GM12878 (cell line): ENCODE measurements at regions not wholly inside any gene's neighbourhood (a gene's known extent, or its start where the extent isn't known, plus 50 kb on each side); places are given as distances from the start of the nearest gene placed in this dataset.

Source experiments
- ATAC-seq: fragments of 200-7000 bp; cut with Tn5 transposase; 3 replicates; pipeline ENCODE4 v1.9.1; 2020; ENCODE audit warnings: mild to moderate bottlenecking, moderate library complexity
- BruUV-seq: library from RNA; stranded (reverse); fragments of 400-500 nt; replicated peaks from 2 replicates; lab custom pipeline; 2021; lab: Mats Ljungman, UMichigan
- CTCF ChIA-PET: fragments of 300-600 bp; sonication (Branson Sonifier 250); formaldehyde crosslinking; extraction: SDS; loops from one replicate; lab custom pipeline; 2021; ENCODE audit warnings: inconsistent platforms; lab: Yijun Ruan, JAX
- POLR2A ChIA-PET: fragments of 350-600 bp; formaldehyde crosslinking; extraction: SDS; loops from one replicate; lab custom pipeline; 2021; ENCODE audit warnings: inconsistent platforms; lab: Charles Lee
- RAD21 ChIA-PET: fragments of 300-600 bp; sonication (Branson Sonifier 250); formaldehyde crosslinking; loops from one replicate; lab custom pipeline; 2023; ENCODE audit warnings: antibody characterized with exemption; ENCODE audit not compliant: unreplicated experiment; lab: Charles Lee
- SMC1A ChIA-PET: fragments of 300-600 bp; sonication (Branson Sonifier 250); formaldehyde crosslinking; loops from one replicate; lab custom pipeline; 2023; ENCODE audit not compliant: unreplicated experiment, uncharacterized antibody; lab: Charles Lee
- DNase-seq: peaks from one replicate; pipeline ENCODE4 v3.0.0-alpha.2; 2011; ENCODE audit warnings: low read depth, low spot score
- FAIRE-seq: peaks from 3 replicates; lab custom pipeline; 2011; peaks lifted over from hg19 to GRCh38; lab: Jason Lieb, UNC
- H2AFZ ChIP-seq: 2 replicates; pipeline ENCODE4 v1.6.0; 2011; ENCODE audit warnings: low read depth, low read length, control low read depth; ENCODE audit not compliant: control insufficient read depth
- H3K27ac ChIP-seq: 2 replicates; pipeline ENCODE4 v1.5.1; 2011; ENCODE audit warnings: control low read depth; ENCODE audit not compliant: control insufficient read depth, insufficient read depth
- H3K27me3 ChIP-seq, 2 experiments: replicated peaks in 1 of 2; 2 replicates each; pipeline versions ENCODE4 v1.6.0 to v1.6.1; 2011; ENCODE audit warnings: low read length in 1 of 2; ENCODE audit not compliant: control insufficient read depth in 2 of 2, insufficient read depth in 2 of 2
- H3K36me3 ChIP-seq, 2 experiments: 2 replicates each; pipeline ENCODE4 v1.5.1; 2011; ENCODE audit warnings: low read length in 1 of 2; ENCODE audit not compliant: control insufficient read depth in 2 of 2, insufficient read depth in 2 of 2
- H3K4me1 ChIP-seq: 2 replicates; pipeline ENCODE4 v1.6.1; 2011; ENCODE audit warnings: mild to moderate bottlenecking, low read length, moderate library complexity, mixed read lengths; ENCODE audit not compliant: control insufficient read depth, insufficient read depth
- H3K4me2 ChIP-seq: 2 replicates; pipeline ENCODE4 v1.6.0; 2011; ENCODE audit warnings: control low read depth; ENCODE audit not compliant: control insufficient read depth, insufficient read depth
- H3K4me3 ChIP-seq: fragments of 200-600 bp; sonication (generic); 2 replicates; pipeline ENCODE4 v1.5.1; 2016
- H3K79me2 ChIP-seq: 2 replicates; pipeline ENCODE4 v1.6.0; 2011; ENCODE audit warnings: low read length; ENCODE audit not compliant: control insufficient read depth, insufficient read depth
- H3K9ac ChIP-seq: 2 replicates; pipeline ENCODE4 v1.8.0; 2011; ENCODE audit warnings: low read length, control low read depth, mixed read lengths; ENCODE audit not compliant: control insufficient read depth, insufficient read depth
- H3K9me3 ChIP-seq: replicated peaks from 3 replicates; pipeline ENCODE4 v1.5.1; 2011; ENCODE audit warnings: mild to moderate bottlenecking, low read length; ENCODE audit not compliant: control insufficient read depth, insufficient read depth
- H4K20me1 ChIP-seq: 2 replicates; pipeline ENCODE4 v1.6.0; 2011; ENCODE audit not compliant: control insufficient read depth, insufficient read depth
- CHD2 ChIP-seq: IDR thresholded peaks from 2 replicates; pipeline ENCODE4 v1.6.1; 2011; ENCODE audit warnings: low read depth, low read length, improper control_type of control experiment, borderline replicate concordance
- DPF2 ChIP-seq: fragments of 450-650 bp; IDR thresholded peaks from 2 replicates; pipeline ENCODE4 v1.6.1; 2017; ENCODE audit warnings: mild to moderate bottlenecking
- GABPA ChIP-seq: IDR thresholded peaks from 2 replicates; pipeline ENCODE4 v1.6.1; 2014; ENCODE audit warnings: antibody characterized with exemption, low read depth, mild to moderate bottlenecking, inconsistent platforms
- KLF5 ChIP-seq: fragments of 450-650 bp; IDR thresholded peaks from 2 replicates; pipeline ENCODE4 v1.6.1; 2014; ENCODE audit warnings: mild to moderate bottlenecking; ENCODE audit not compliant: partially characterized antibody
- MLLT1 ChIP-seq: fragments of 450-650 bp; IDR thresholded peaks from 2 replicates; pipeline ENCODE4 v1.6.1; 2016; ENCODE audit warnings: mild to moderate bottlenecking
- TAF1 ChIP-seq: IDR thresholded peaks from 2 replicates; pipeline ENCODE4 v1.6.1; 2011; ENCODE audit warnings: mild to moderate bottlenecking, low read depth, low read length, borderline replicate concordance
- TCF7 ChIP-seq: IDR thresholded peaks from 2 replicates; pipeline ENCODE4 v1.6.1; 2014; ENCODE audit warnings: antibody characterized with exemption, borderline replicate concordance
- ZBED1 ChIP-seq: IDR thresholded peaks from 2 replicates; pipeline ENCODE4 v1.6.1; 2016; ENCODE audit warnings: borderline replicate concordance
- ZNF217 ChIP-seq: fragments of 450-650 bp; IDR thresholded peaks from 2 replicates; pipeline ENCODE4 v1.6.1; 2017; ENCODE audit warnings: antibody characterized with exemption, mild to moderate bottlenecking
- WGBS: methylation state at CpG from one replicate; pipeline ENCODE4 v1.1.6; 2016; ENCODE audit warnings: low lambda C conversion rate; ENCODE audit not compliant: insufficient replicate concordance, insufficient coverage; ENCODE audit errors: missing lambda C conversion rate; 5-methylcytosine and 5-hydroxymethylcytosine counted together
- in situ Hi-C: fragments of 300-500 bp; cut with MboI; formaldehyde crosslinking; loops from 9 replicates; pipeline ENCODE4 v1.14.3; 2018; ENCODE audit warnings: mixed read lengths
- intact Hi-C: fragments of 100-400 bp; cut with micrococcal nuclease; formaldehyde crosslinking; loops from one replicate; pipeline ENCODE4 v1.14.2; 2022; ENCODE audit not compliant: unreplicated experiment
- TF ChIP-seq, protein P1 (sequence below): fragments of 450-650 bp; IDR thresholded peaks from 2 replicates; pipeline ENCODE4 v1.6.1; 2017; ENCODE audit warnings: mild to moderate bottlenecking, moderate library complexity
- TF ChIP-seq, protein P2 (sequence below): fragments of 450-650 bp; IDR thresholded peaks from 2 replicates; pipeline ENCODE4 v1.6.1; 2017; ENCODE audit warnings: mild to moderate bottlenecking
- TF ChIP-seq, protein P3 (sequence below): IDR thresholded peaks from 2 replicates; pipeline ENCODE4 v1.6.1; 2012; ENCODE audit warnings: improper control_type of control experiment, low read depth, low read length; ENCODE audit not compliant: insufficient replicate concordance

- BruUV-seq: no TSS peak
- Histone ChIP-seq H3K36me3 (no peaks in the 10 kb centered on the region), H3K4me1 (no peaks in the 10 kb centered on the region), H3K27ac (no peak overlapping the region), H3K4me2 (no peak overlapping the region), H3K9ac (no peak overlapping the region), H3K27me3 (no peaks in the 10 kb centered on the region), H4K20me1 (no peaks in the 10 kb centered on the region), H3K4me3 (no peak overlapping the region), H3K79me2 (no peaks in the 10 kb centered on the region), H3K9me3 (peaks cover 10% of the 10 kb centered on the region; the same call in 2 of the 3 replicates), H2AFZ (no peak overlapping the region)
- in situ Hi-C loops (no loop called here), intact Hi-C loops (no loop called here)
- SMC1A ChIA-PET: no interaction called here
- DNase-seq: no peak
- WGBS: 24% methylated on average over 2 of the region's 2 CpGs
- no peak for ATAC-seq
- POLR2A ChIA-PET: no interaction called here
- RAD21 ChIA-PET: interaction anchor here (0.8 kb wide), 1 partner anchor 32 kb away, joined by 3 read pairs; no protein-coding TSS in a partner anchor
- FAIRE-seq: no peak
- CTCF ChIA-PET: interaction anchor here (0.9 to 2.0 kb wide), 2 partner anchors 10 to 65 kb away, joined by 3 to 6 read pairs; no protein-coding TSS in a partner anchor
- TF ChIP-seq TCF7 (no peak), MLLT1 (no peak), DPF2 (no peak), CHD2 (no peak), ZBED1 (no peak), GABPA (no peak), ZNF217 (no peak), KLF5 (no peak), TAF1 (no peak)
- TF ChIP-seq, protein P1, sequence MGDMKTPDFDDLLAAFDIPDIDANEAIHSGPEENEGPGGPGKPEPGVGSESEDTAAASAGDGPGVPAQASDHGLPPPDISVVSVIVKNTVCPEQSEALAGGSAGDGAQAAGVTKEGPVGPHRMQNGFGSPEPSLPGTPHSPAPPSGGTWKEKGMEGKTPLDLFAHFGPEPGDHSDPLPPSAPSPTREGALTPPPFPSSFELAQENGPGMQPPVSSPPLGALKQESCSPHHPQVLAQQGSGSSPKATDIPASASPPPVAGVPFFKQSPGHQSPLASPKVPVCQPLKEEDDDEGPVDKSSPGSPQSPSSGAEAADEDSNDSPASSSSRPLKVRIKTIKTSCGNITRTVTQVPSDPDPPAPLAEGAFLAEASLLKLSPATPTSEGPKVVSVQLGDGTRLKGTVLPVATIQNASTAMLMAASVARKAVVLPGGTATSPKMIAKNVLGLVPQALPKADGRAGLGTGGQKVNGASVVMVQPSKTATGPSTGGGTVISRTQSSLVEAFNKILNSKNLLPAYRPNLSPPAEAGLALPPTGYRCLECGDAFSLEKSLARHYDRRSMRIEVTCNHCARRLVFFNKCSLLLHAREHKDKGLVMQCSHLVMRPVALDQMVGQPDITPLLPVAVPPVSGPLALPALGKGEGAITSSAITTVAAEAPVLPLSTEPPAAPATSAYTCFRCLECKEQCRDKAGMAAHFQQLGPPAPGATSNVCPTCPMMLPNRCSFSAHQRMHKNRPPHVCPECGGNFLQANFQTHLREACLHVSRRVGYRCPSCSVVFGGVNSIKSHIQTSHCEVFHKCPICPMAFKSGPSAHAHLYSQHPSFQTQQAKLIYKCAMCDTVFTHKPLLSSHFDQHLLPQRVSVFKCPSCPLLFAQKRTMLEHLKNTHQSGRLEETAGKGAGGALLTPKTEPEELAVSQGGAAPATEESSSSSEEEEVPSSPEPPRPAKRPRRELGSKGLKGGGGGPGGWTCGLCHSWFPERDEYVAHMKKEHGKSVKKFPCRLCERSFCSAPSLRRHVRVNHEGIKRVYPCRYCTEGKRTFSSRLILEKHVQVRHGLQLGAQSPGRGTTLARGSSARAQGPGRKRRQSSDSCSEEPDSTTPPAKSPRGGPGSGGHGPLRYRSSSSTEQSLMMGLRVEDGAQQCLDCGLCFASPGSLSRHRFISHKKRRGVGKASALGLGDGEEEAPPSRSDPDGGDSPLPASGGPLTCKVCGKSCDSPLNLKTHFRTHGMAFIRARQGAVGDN: no peak
- TF ChIP-seq, protein P2, sequence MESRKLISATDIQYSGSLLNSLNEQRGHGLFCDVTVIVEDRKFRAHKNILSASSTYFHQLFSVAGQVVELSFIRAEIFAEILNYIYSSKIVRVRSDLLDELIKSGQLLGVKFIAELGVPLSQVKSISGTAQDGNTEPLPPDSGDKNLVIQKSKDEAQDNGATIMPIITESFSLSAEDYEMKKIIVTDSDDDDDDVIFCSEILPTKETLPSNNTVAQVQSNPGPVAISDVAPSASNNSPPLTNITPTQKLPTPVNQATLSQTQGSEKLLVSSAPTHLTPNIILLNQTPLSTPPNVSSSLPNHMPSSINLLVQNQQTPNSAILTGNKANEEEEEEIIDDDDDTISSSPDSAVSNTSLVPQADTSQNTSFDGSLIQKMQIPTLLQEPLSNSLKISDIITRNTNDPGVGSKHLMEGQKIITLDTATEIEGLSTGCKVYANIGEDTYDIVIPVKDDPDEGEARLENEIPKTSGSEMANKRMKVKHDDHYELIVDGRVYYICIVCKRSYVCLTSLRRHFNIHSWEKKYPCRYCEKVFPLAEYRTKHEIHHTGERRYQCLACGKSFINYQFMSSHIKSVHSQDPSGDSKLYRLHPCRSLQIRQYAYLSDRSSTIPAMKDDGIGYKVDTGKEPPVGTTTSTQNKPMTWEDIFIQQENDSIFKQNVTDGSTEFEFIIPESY: no peak
- TF ChIP-seq, protein P3, sequence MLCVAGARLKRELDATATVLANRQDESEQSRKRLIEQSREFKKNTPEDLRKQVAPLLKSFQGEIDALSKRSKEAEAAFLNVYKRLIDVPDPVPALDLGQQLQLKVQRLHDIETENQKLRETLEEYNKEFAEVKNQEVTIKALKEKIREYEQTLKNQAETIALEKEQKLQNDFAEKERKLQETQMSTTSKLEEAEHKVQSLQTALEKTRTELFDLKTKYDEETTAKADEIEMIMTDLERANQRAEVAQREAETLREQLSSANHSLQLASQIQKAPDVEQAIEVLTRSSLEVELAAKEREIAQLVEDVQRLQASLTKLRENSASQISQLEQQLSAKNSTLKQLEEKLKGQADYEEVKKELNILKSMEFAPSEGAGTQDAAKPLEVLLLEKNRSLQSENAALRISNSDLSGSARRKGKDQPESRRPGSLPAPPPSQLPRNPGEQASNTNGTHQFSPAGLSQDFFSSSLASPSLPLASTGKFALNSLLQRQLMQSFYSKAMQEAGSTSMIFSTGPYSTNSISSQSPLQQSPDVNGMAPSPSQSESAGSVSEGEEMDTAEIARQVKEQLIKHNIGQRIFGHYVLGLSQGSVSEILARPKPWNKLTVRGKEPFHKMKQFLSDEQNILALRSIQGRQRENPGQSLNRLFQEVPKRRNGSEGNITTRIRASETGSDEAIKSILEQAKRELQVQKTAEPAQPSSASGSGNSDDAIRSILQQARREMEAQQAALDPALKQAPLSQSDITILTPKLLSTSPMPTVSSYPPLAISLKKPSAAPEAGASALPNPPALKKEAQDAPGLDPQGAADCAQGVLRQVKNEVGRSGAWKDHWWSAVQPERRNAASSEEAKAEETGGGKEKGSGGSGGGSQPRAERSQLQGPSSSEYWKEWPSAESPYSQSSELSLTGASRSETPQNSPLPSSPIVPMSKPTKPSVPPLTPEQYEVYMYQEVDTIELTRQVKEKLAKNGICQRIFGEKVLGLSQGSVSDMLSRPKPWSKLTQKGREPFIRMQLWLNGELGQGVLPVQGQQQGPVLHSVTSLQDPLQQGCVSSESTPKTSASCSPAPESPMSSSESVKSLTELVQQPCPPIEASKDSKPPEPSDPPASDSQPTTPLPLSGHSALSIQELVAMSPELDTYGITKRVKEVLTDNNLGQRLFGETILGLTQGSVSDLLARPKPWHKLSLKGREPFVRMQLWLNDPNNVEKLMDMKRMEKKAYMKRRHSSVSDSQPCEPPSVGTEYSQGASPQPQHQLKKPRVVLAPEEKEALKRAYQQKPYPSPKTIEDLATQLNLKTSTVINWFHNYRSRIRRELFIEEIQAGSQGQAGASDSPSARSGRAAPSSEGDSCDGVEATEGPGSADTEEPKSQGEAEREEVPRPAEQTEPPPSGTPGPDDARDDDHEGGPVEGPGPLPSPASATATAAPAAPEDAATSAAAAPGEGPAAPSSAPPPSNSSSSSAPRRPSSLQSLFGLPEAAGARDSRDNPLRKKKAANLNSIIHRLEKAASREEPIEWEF: no peak
These were observed 697.0 kb upstream of the ACVR2A start for GRCh38 chr2:147147802-147148201.
